B cell (primary cell): ENCODE measurements at regions not wholly inside any gene's neighbourhood (a gene's known extent, or its start where the extent isn't known, plus 50 kb on each side); places are given as distances from the start of the nearest gene placed in this dataset.

Experiments used
- ATAC-seq: fragments of 200-7000 bp; cut with Tn5 transposase; one replicate; pipeline ENCODE4 v1.10.0; 2021; ENCODE audit warnings: low read depth, mild to moderate bottlenecking, moderate number of reproducible peaks, moderate library complexity
- CTCF ChIA-PET: fragments of 350-600 bp; sonication (Branson Sonifier 250); formaldehyde crosslinking; loops from one replicate; lab custom pipeline; 2021; ENCODE audit warnings: antibody characterized with exemption, inconsistent platforms; lab: Charles Lee
- POLR2A ChIA-PET: fragments of 350-600 bp; sonication (Branson Sonifier 250); formaldehyde crosslinking; loops from one replicate; lab custom pipeline; 2021; ENCODE audit warnings: antibody characterized with exemption; lab: Charles Lee
- DNase-seq: peaks from one replicate; pipeline ENCODE4 v3.0.0; 2013
- H2AFZ ChIP-seq: 2 replicates; pipeline ENCODE4 v1.6.1; 2012; ENCODE audit warnings: mild to moderate bottlenecking, low read depth, low read length; ENCODE audit not compliant: insufficient read depth, poor library complexity, severe bottlenecking
- H3K27ac ChIP-seq, 2 donors: 1 replicate in 1 of 2; 2 replicates in 1 of 2; pipeline ENCODE4 v1.5.1; 2012 to 2013; ENCODE audit warnings: low read length in 2 of 2, mild to moderate bottlenecking in 2 of 2, moderate library complexity in 1 of 2
- H3K27me3 ChIP-seq, 4 experiments: fragments of 200-600 bp in 1 of 4; sonication (generic) in 1 of 4; replicated peaks in 1 of 4; 1 replicate in 2 of 4; 2 replicates in 2 of 4; pipeline versions ENCODE4 v1.6.1 to v1.7.0; 2013 to 2016; ENCODE audit warnings: low read length in 3 of 4, mild to moderate bottlenecking in 2 of 4, mixed read lengths in 1 of 4, moderate library complexity in 1 of 4; ENCODE audit not compliant: insufficient read depth in 4 of 4, control insufficient read depth in 3 of 4; ENCODE audit errors: control extremely low read depth in 1 of 4
- H3K36me3 ChIP-seq, 2 experiments: replicated peaks in 1 of 2; 1 replicate in 1 of 2; 2 replicates in 1 of 2; pipeline versions ENCODE4 v1.6.1 to v1.7.1; 2013; ENCODE audit warnings: low read length in 1 of 2; ENCODE audit not compliant: insufficient read depth in 2 of 2, control insufficient read depth in 1 of 2; ENCODE audit errors: control extremely low read depth in 1 of 2, extremely low read depth in 1 of 2
- H3K4me1 ChIP-seq, 2 donors: fragments of 200-600 bp in 1 of 2; sonication (generic) in 1 of 2; 1 replicate in 1 of 2; 2 replicates in 1 of 2; pipeline versions ENCODE4 v1.5.1 to v1.6.1; 2013 to 2017; ENCODE audit warnings: low read length in 2 of 2; ENCODE audit not compliant: control insufficient read depth in 2 of 2, insufficient read depth in 2 of 2
- H3K4me2 ChIP-seq: replicated peaks from 2 replicates; pipeline ENCODE3; 2012; ENCODE audit warnings: mild to moderate bottlenecking, low read depth, low read length; ENCODE audit not compliant: poor library complexity, severe bottlenecking
- H3K4me3 ChIP-seq, 5 experiments: fragments of 200-600 bp in 1 of 5; sonication (generic) in 1 of 5; 1 replicate in 3 of 5; 2 replicates in 2 of 5; pipeline versions ENCODE4 v1.5.1 to v1.7.0; 2011 to 2016; ENCODE audit warnings: low read length in 4 of 5, mild to moderate bottlenecking in 4 of 5, low read depth in 2 of 5, control low read depth in 1 of 5, moderate library complexity in 1 of 5; ENCODE audit not compliant: insufficient read depth in 1 of 5; ENCODE audit errors: control extremely low read depth in 1 of 5, extremely low read depth in 1 of 5
- H3K79me2 ChIP-seq: fragments of 200-600 bp; sonication (generic); one replicate; pipeline ENCODE4 v1.6.0; 2016; ENCODE audit warnings: low read length; ENCODE audit not compliant: control insufficient read depth, insufficient read depth
- H3K9ac ChIP-seq: fragments of 200-600 bp; sonication (generic); 2 replicates; pipeline ENCODE4 v1.6.1; 2017; ENCODE audit warnings: mild to moderate bottlenecking, low read length, moderate library complexity
- H3K9me3 ChIP-seq, 3 donors: one replicate each; pipeline versions ENCODE4 v1.6.1 to v1.7.1; 2013; ENCODE audit warnings: low read length in 2 of 3; ENCODE audit not compliant: control insufficient read depth in 2 of 3, insufficient read depth in 1 of 3; ENCODE audit errors: control extremely low read depth in 1 of 3
- H4K20me1 ChIP-seq: 2 replicates; pipeline ENCODE4 v1.6.0; 2012; ENCODE audit warnings: mild to moderate bottlenecking, low read length; ENCODE audit not compliant: insufficient read depth, control insufficient read depth, poor library complexity, severe bottlenecking
- H3K27ac Mint-ChIP-seq: one replicate; pipeline ENCODE4 v1.8.0; 2021; ENCODE audit warnings: mixed read lengths
- H3K27me3 Mint-ChIP-seq: one replicate; pipeline ENCODE4 v1.8.0; 2021; ENCODE audit warnings: mixed read lengths
- H3K4me1 Mint-ChIP-seq: one replicate; pipeline ENCODE4 v1.8.0; 2021; ENCODE audit warnings: mixed read lengths
- H3K4me3 Mint-ChIP-seq: one replicate; pipeline ENCODE4 v1.8.0; 2021; ENCODE audit warnings: mixed read lengths
- H3K9me3 Mint-ChIP-seq: one replicate; pipeline ENCODE4 v1.8.0; 2022; ENCODE audit warnings: mixed read lengths; ENCODE audit not compliant: insufficient read depth
- CTCF ChIP-seq: fragments of 200-600 bp; IDR thresholded peaks from one replicate; pipeline ENCODE4 v1.8.0; 2022; ENCODE audit warnings: antibody characterized with exemption, mild to moderate bottlenecking
- EZH2 ChIP-seq: IDR thresholded peaks from 2 replicates; pipeline ENCODE4 v1.6.1; 2012; ENCODE audit warnings: borderline replicate concordance, low read depth, mild to moderate bottlenecking, moderate library complexity, low read length; ENCODE audit not compliant: insufficient read depth, poor library complexity, severe bottlenecking
- WGBS: methylation state at CpG from one replicate; pipeline ENCODE4 v1.1.5; 2013; ENCODE audit warnings: missing lambda C conversion rate; ENCODE audit not compliant: insufficient coverage; 5-methylcytosine and 5-hydroxymethylcytosine counted together
- intact Hi-C: fragments of 100-400 bp; cut with micrococcal nuclease; formaldehyde crosslinking; loops from one replicate; pipeline ENCODE4 v1.10.0; 2022

GRCh38 chr1:220432408-220432807 lies 95.5 kb upstream of the MARK1 start:
- H3K4me1 Mint-ChIP-seq, result no peaks in the 10 kb centered on the region
- H3K4me3 ChIP-seq, result no peak overlapping the region
- peaks cover 0 to 3% (median 0%) of the 10 kb centered on the region in 4 experiments for H3K27me3 ChIP-seq
- H3K27ac ChIP-seq, result no peak overlapping the region
- no peak overlapping the region for H3K4me2 ChIP-seq
- no peaks in the 10 kb centered on the region for H3K9me3 Mint-ChIP-seq
- intact Hi-C loops, result no loop called here
- H3K79me2 ChIP-seq, result no peaks in the 10 kb centered on the region
- no peak for DNase-seq
- no peaks in the 10 kb centered on the region for H3K9me3 ChIP-seq
- H3K4me1 ChIP-seq, result no peaks in the 10 kb centered on the region
- no peak overlapping the region for H3K4me3 Mint-ChIP-seq
- CTCF ChIA-PET, result no interaction called here
- H3K27me3 Mint-ChIP-seq, result peaks cover 15% of the 10 kb centered on the region
- WGBS, result 83% methylated on average over 1 of the region's 1 CpG
- TF ChIP-seq EZH2 (no peak), CTCF (no peak)
- no peaks in the 10 kb centered on the region for H4K20me1 ChIP-seq
- POLR2A ChIA-PET, result no interaction called here
- H3K36me3 ChIP-seq, result no peaks in the 10 kb centered on the region
- H2AFZ ChIP-seq, result no peak overlapping the region
- ATAC-seq, result no peak
- H3K9ac ChIP-seq, result no peak overlapping the region
- H3K27ac Mint-ChIP-seq, result no peak overlapping the region

DNA sequence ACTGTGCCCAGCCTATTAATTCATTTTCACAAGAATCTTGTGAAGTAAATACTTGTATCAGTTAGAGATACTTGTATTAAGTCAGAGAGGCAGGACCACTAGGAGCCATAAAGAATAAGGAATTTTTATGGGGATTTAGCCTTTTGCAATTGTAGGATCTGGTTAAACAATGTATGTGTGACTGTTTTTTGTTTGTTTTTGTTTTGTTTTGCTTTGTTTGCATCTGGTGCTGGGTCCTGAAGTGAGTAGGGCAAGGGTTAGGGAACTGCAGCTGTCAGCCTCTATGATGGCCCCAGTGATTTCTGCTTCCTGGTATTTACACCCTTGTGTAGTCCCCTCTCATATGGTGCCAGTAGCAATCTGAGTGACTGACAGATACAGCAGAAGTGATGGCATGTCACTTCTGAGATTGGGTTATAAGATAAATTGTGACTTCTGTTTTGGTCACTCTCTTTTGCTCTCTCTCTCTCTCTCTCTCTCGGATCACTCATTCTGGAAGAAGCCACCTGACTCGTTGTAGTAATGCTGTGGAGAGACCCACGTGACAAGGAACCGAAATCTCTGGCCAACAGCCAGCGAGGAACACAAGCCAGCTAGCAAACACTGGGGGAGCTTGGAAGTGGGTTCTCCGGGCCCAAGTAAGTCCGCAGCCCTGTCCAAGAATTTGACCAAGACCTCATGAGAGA lies 96.2 kb upstream of the MARK1 start:
- Histone ChIP-seq H3K9me3 (no peaks in the 10 kb centered on the region), H3K79me2 (no peaks in the 10 kb centered on the region), H3K27ac (no peak overlapping the region), H2AFZ (no peak overlapping the region), H4K20me1 (no peaks in the 10 kb centered on the region), H3K36me3 (no peaks in the 10 kb centered on the region), H3K4me3 (no peak overlapping the region), H3K9ac (no peak overlapping the region), H3K27me3 (peaks cover 0 to 3% (median 0%) of the 10 kb centered on the region in 4 experiments), H3K4me2 (no peak overlapping the region), H3K4me1 (no peaks in the 10 kb centered on the region)
- CTCF ChIA-PET, result no interaction called here
- H3K9me3 Mint-ChIP-seq, result no peaks in the 10 kb centered on the region
- POLR2A ChIA-PET, result no interaction called here
- no peak overlapping the region for H3K27ac Mint-ChIP-seq
- no peak for ATAC-seq
- no peak for DNase-seq
- 100% methylated on average over 3 of the region's 7 CpGs for WGBS
- no peak overlapping the region for H3K4me3 Mint-ChIP-seq
- no peaks in the 10 kb centered on the region for H3K4me1 Mint-ChIP-seq
- peaks cover 15% of the 10 kb centered on the region for H3K27me3 Mint-ChIP-seq
- TF ChIP-seq EZH2 (no peak), CTCF (no peak)
- intact Hi-C loops, result no loop called here
